HCT116 (cell line): ENCODE measurements at regions not wholly inside any gene's neighbourhood (a gene's known extent, or its start where the extent isn't known, plus 50 kb on each side); places are given as distances from the start of the nearest gene placed in this dataset.

Experiments
- ATAC-seq: fragments of 200-7000 bp; cut with Tn5 transposase; 2 replicates; pipeline ENCODE4 v1.9.1; 2020; ENCODE audit warnings: mild to moderate bottlenecking, moderate library complexity
- BruUV-seq: library from RNA; stranded (reverse); fragments of 400-500 nt; replicated peaks from 2 replicates; lab custom pipeline; 2021; lab: Mats Ljungman, UMichigan
- CTCF ChIA-PET: fragments of 300-600 bp; sonication (Branson Sonifier 250); formaldehyde crosslinking; loops from one replicate; lab custom pipeline; 2021; ENCODE audit warnings: antibody characterized with exemption; lab: Charles Lee
- POLR2A ChIA-PET: fragments of 300-600, 350-600 bp; sonication (Branson Sonifier 250); formaldehyde crosslinking; loops from one replicate; lab custom pipeline; 2021; ENCODE audit warnings: antibody characterized with exemption; lab: Charles Lee
- RAD21 ChIA-PET, 2 experiments: fragments of 300-600 bp; sonication (Branson Sonifier 250); formaldehyde crosslinking; loops; one replicate each; lab custom pipeline; 2023; ENCODE audit warnings: low total read pairs in 2 of 2; ENCODE audit not compliant: uncharacterized antibody in 2 of 2, unreplicated experiment in 2 of 2, low non-redundant PET in 1 of 2; lab: Charles Lee
- DNase-seq: peaks from one replicate; pipeline ENCODE4 v3.0.0-alpha.2; 2010; ENCODE audit warnings: low read depth, low spot score
- H2AFZ ChIP-seq: fragments of 200-600 bp; shearing (Covaris generic), sonication (generic); 2 replicates; pipeline ENCODE4 v1.6.1; 2017; ENCODE audit warnings: low read depth, mixed run types, mixed read lengths, antibody characterized with exemption, low read length; ENCODE audit not compliant: poor library complexity, severe bottlenecking
- H3K27ac ChIP-seq: 2 replicates; pipeline ENCODE4 v1.5.1; 2012; ENCODE audit warnings: low read depth, low read length
- H3K27me3 ChIP-seq: fragments of 200-600 bp; sonication (generic); 2 replicates; pipeline ENCODE4 v1.6.1; 2016; ENCODE audit warnings: mixed run types, low read length, mixed read lengths; ENCODE audit not compliant: insufficient read depth
- H3K36me3 ChIP-seq, 2 experiments: fragments of 200-500 bp in 1 of 2; fragments of 200-600 bp in 1 of 2; sonication (Bioruptor generic) in 1 of 2; sonication (generic) in 1 of 2; 2 replicates each; pipeline versions ENCODE4 v1.5.1 to v1.6.1; 2014 to 2016; ENCODE audit warnings: low read length in 2 of 2, inconsistent platforms in 1 of 2, mixed read lengths in 1 of 2, mixed run types in 1 of 2; ENCODE audit not compliant: insufficient read depth in 2 of 2, control insufficient read depth in 1 of 2
- H3K4me1 ChIP-seq, 2 experiments: fragments of 200-600 bp in 1 of 2; sonication (generic) in 1 of 2; 2 replicates each; pipeline versions ENCODE4 v1.5.1 to v1.6.1; 2012 to 2017; ENCODE audit warnings: low read length in 2 of 2, inconsistent platforms in 1 of 2, mild to moderate bottlenecking in 1 of 2, mixed read lengths in 1 of 2, mixed run types in 1 of 2, moderate library complexity in 1 of 2; ENCODE audit not compliant: insufficient read depth in 2 of 2, control insufficient read depth in 1 of 2
- H3K4me2 ChIP-seq: fragments of 200-600 bp; sonication (generic); 2 replicates; pipeline ENCODE4 v1.6.1; 2017; ENCODE audit warnings: mixed run types, low read length, mixed read lengths
- H3K4me3 ChIP-seq, 2 experiments: fragments of 200-600 bp in 1 of 2; sonication (generic) in 1 of 2; replicated peaks in 1 of 2; 2 replicates each; pipeline ENCODE4 v1.5.1; 2011 to 2016; ENCODE audit warnings: low read length in 2 of 2, control low read depth in 1 of 2, low read depth in 1 of 2, mild to moderate bottlenecking in 1 of 2, mixed read lengths in 1 of 2, mixed run types in 1 of 2
- H3K79me2 ChIP-seq: fragments of 200-600 bp; sonication (generic); 2 replicates; pipeline ENCODE4 v1.6.1; 2017; ENCODE audit warnings: mild to moderate bottlenecking, mixed run types, low read length, moderate library complexity, mixed read lengths; ENCODE audit not compliant: insufficient read depth
- H3K9ac ChIP-seq: fragments of 200-600 bp; sonication (generic); 2 replicates; pipeline ENCODE4 v1.6.1; 2016; ENCODE audit warnings: low read length, mixed read lengths
- H3K9me2 ChIP-seq: fragments of 200-600 bp; sonication (generic), shearing (Covaris generic); 2 replicates; pipeline ENCODE4 v1.6.1; 2017; ENCODE audit warnings: mixed run types, mild to moderate bottlenecking, moderate library complexity; ENCODE audit not compliant: insufficient read depth
- H3K9me3 ChIP-seq, 2 experiments: fragments of 200-500 bp in 1 of 2; fragments of 200-600 bp in 1 of 2; sonication (Bioruptor generic) in 1 of 2; sonication (generic) in 1 of 2; 2 replicates each; pipeline ENCODE4 v1.6.1; 2014 to 2017; ENCODE audit warnings: low read length in 2 of 2, mixed read lengths in 2 of 2, inconsistent platforms in 1 of 2, low read depth in 1 of 2, mild to moderate bottlenecking in 1 of 2, mixed run types in 1 of 2, moderate library complexity in 1 of 2; ENCODE audit not compliant: control insufficient read depth in 1 of 2, insufficient read depth in 1 of 2
- H4K20me1 ChIP-seq: fragments of 200-600 bp; sonication (generic), shearing (Covaris generic); 2 replicates; pipeline ENCODE4 v1.6.1; 2017; ENCODE audit warnings: mixed run types, mild to moderate bottlenecking, moderate library complexity; ENCODE audit not compliant: insufficient read depth
- CBX3 ChIP-seq: IDR thresholded peaks from 2 replicates; pipeline ENCODE4 v1.6.1; 2012; ENCODE audit warnings: low read depth
- CEBPB ChIP-seq: IDR thresholded peaks from 2 replicates; pipeline ENCODE4 v1.6.1; 2012; ENCODE audit warnings: low read depth
- EZH2phosphoT487 ChIP-seq: fragments of 200-600 bp; IDR thresholded peaks from 2 replicates; pipeline ENCODE4 v1.6.1; 2018; ENCODE audit warnings: antibody characterized with exemption, borderline replicate concordance
- FOSL1 ChIP-seq: IDR thresholded peaks from 2 replicates; pipeline ENCODE4 v1.6.1; 2012; ENCODE audit warnings: low read depth
- JUND ChIP-seq: IDR thresholded peaks from 2 replicates; pipeline ENCODE4 v1.6.1; 2012
- POLR2A ChIP-seq: IDR thresholded peaks from 2 replicates; pipeline ENCODE4 v1.7.0; 2011; ENCODE audit warnings: borderline replicate concordance; ENCODE audit not compliant: insufficient read depth, insufficient read length; ENCODE audit errors: extremely low read depth
- POLR2AphosphoS5 ChIP-seq: IDR thresholded peaks from 2 replicates; pipeline ENCODE4 v1.6.1; 2011; ENCODE audit warnings: mild to moderate bottlenecking, low read depth, low read length, moderate library complexity
- SIN3A ChIP-seq: IDR thresholded peaks from 2 replicates; pipeline ENCODE4 v1.6.1; 2012; ENCODE audit warnings: low read depth
- SP1 ChIP-seq: IDR thresholded peaks from 2 replicates; pipeline ENCODE4 v1.6.1; 2012; ENCODE audit warnings: low read depth
- SRF ChIP-seq: IDR thresholded peaks from 2 replicates; pipeline ENCODE4 v1.6.1; 2012; ENCODE audit warnings: low read depth
- TCF7L2 ChIP-seq: IDR thresholded peaks from 2 replicates; pipeline ENCODE4 v1.7.0; 2011; ENCODE audit warnings: borderline replicate concordance, inconsistent platforms; ENCODE audit not compliant: insufficient read depth, insufficient read length; ENCODE audit errors: extremely low read depth
- ZFX ChIP-seq: fragments of 450-650 bp; IDR thresholded peaks from 2 replicates; pipeline ENCODE4 v1.6.1; 2017
- ZNF274 ChIP-seq: fragments of 200-500 bp; sonication (Bioruptor generic); IDR thresholded peaks from 2 replicates; pipeline ENCODE4 v1.6.1; 2014; ENCODE audit warnings: mild to moderate bottlenecking, low read depth, low read length, inconsistent platforms
- intact Hi-C: fragments of 100-400 bp; cut with micrococcal nuclease; formaldehyde crosslinking; loops from 2 replicates; pipeline ENCODE4 v1.10.0; 2022
- TF ChIP-seq, protein P1 (sequence below): IDR thresholded peaks from 2 replicates; pipeline ENCODE4 v1.6.1; 2012; ENCODE audit warnings: low read depth
- TF ChIP-seq, protein P2 (sequence below): IDR thresholded peaks from 2 replicates; pipeline ENCODE4 v1.6.1; 2011; ENCODE audit warnings: mild to moderate bottlenecking, low read length, moderate library complexity; ENCODE audit not compliant: insufficient replicate concordance; ENCODE audit errors: extremely low read depth
- TF ChIP-seq, protein P3 (sequence below): IDR thresholded peaks from 2 replicates; pipeline ENCODE4 v1.6.1; 2012

DNA sequence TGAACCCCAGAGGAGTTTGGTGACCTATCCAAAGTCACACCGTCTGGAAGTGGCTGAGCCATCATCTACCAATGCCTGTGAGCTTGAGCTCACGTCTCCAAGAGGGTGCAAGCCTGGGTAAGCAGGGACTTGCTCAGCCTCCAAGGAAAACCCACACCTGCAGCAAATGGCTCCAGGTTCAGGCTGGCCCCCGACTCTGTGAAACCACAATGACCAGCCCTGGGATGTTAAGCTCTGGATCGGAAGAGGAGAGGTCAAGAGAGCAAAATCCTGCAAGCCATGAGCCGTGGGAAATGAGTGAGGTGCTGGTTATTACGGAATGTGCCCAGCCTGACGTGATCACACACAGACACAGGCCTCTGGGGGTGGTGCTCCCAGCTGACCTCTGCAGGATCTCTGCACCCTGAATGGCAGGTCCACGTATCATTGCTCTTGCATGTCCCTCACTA lies 94.1 kb upstream of the OTOS start:
- Histone ChIP-seq H3K9me2 (no peaks in the 10 kb centered on the region), H2AFZ (no peak overlapping the region)
- CTCF ChIA-PET, result no interaction called here

More for the DNA sequence above, 94.1 kb upstream of the OTOS start:
- Histone ChIP-seq H3K36me3 (no peaks in the 10 kb centered on the region), H3K4me3 (no peak overlapping the region), H3K4me1 (peaks cover 4 to 41% of the 10 kb centered on the region in 2 experiments), H3K9me3 (no peaks in the 10 kb centered on the region), H3K27ac (no peak overlapping the region), H3K9ac (no peak overlapping the region), H3K27me3 (no peaks in the 10 kb centered on the region)
- ChIA-PET RAD21 (no interaction called here), POLR2A (no interaction called here)
- BruUV-seq, result no TSS peak
- intact Hi-C loops, result loop anchor here (5.0 to 10.0 kb wide), 2 partner anchors 138 to 330 kb away; partner anchors contain the start of genes DUSP28 and RNPEPL1
- TF ChIP-seq ZNF274 (no peak), POLR2A (no peak), SIN3A (no peak), FOSL1 (no peak), POLR2AphosphoS5 (no peak), CBX3 (no peak), TCF7L2 (no peak), CEBPB (no peak), SRF (no peak), EZH2phosphoT487 (no peak), ZFX (no peak), SP1 (no peak), JUND (no peak)
- TF ChIP-seq, protein P1, sequence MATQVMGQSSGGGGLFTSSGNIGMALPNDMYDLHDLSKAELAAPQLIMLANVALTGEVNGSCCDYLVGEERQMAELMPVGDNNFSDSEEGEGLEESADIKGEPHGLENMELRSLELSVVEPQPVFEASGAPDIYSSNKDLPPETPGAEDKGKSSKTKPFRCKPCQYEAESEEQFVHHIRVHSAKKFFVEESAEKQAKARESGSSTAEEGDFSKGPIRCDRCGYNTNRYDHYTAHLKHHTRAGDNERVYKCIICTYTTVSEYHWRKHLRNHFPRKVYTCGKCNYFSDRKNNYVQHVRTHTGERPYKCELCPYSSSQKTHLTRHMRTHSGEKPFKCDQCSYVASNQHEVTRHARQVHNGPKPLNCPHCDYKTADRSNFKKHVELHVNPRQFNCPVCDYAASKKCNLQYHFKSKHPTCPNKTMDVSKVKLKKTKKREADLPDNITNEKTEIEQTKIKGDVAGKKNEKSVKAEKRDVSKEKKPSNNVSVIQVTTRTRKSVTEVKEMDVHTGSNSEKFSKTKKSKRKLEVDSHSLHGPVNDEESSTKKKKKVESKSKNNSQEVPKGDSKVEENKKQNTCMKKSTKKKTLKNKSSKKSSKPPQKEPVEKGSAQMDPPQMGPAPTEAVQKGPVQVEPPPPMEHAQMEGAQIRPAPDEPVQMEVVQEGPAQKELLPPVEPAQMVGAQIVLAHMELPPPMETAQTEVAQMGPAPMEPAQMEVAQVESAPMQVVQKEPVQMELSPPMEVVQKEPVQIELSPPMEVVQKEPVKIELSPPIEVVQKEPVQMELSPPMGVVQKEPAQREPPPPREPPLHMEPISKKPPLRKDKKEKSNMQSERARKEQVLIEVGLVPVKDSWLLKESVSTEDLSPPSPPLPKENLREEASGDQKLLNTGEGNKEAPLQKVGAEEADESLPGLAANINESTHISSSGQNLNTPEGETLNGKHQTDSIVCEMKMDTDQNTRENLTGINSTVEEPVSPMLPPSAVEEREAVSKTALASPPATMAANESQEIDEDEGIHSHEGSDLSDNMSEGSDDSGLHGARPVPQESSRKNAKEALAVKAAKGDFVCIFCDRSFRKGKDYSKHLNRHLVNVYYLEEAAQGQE, result no peak
- TF ChIP-seq, protein P2, sequence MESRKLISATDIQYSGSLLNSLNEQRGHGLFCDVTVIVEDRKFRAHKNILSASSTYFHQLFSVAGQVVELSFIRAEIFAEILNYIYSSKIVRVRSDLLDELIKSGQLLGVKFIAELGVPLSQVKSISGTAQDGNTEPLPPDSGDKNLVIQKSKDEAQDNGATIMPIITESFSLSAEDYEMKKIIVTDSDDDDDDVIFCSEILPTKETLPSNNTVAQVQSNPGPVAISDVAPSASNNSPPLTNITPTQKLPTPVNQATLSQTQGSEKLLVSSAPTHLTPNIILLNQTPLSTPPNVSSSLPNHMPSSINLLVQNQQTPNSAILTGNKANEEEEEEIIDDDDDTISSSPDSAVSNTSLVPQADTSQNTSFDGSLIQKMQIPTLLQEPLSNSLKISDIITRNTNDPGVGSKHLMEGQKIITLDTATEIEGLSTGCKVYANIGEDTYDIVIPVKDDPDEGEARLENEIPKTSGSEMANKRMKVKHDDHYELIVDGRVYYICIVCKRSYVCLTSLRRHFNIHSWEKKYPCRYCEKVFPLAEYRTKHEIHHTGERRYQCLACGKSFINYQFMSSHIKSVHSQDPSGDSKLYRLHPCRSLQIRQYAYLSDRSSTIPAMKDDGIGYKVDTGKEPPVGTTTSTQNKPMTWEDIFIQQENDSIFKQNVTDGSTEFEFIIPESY, result no peak
- TF ChIP-seq, protein P3, sequence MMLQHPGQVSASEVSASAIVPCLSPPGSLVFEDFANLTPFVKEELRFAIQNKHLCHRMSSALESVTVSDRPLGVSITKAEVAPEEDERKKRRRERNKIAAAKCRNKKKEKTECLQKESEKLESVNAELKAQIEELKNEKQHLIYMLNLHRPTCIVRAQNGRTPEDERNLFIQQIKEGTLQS, result no peak
- TF ChIP-seq, all 23 proteins: peak for 0
- H4K20me1 ChIP-seq, result no peaks in the 10 kb centered on the region
- ATAC-seq, result no peak
- no peak overlapping the region; the same call in 1 of the 2 replicates for H3K4me2 ChIP-seq
- no peaks in the 10 kb centered on the region for H3K79me2 ChIP-seq
- no peak for DNase-seq
